IPS-11a (cell line): ENCODE measurements at regions not wholly inside any gene's neighbourhood (a gene's known extent, or its start where the extent isn't known, plus 50 kb on each side); places are given as distances from the start of the nearest gene placed in this dataset.

Experiments used
- H3K4me3 ChIP-seq: one replicate; pipeline ENCODE4 v1.5.1; 2013; ENCODE audit warnings: low read depth, low read length, control low read depth

GRCh38 chr1:187624812-187625545 lies 796.2 kb downstream of the PLA2G4A start:
- no peak overlapping the region for H3K4me3 ChIP-seq

DNA sequence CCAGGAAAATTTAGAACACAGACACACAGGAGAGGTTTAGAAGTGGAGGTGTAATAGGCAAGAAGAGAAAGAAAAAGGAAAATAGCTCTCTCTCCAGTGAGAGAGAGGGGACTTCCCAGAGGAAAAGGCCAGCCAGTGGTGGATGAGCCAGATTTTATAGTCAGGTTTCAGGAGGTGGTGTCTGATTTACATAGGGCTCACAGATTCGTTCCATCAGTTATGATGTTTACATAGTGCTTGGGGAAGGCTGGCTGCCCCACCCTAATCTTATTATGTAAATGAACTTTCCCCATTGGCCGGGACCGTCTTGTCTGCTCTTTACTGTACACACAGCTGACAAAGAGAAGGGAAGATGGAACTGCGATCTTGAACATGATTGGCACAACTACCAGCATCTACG lies 797.3 kb downstream of the PLA2G4A start:
- H3K4me3 ChIP-seq: no peak overlapping the region

DNA sequence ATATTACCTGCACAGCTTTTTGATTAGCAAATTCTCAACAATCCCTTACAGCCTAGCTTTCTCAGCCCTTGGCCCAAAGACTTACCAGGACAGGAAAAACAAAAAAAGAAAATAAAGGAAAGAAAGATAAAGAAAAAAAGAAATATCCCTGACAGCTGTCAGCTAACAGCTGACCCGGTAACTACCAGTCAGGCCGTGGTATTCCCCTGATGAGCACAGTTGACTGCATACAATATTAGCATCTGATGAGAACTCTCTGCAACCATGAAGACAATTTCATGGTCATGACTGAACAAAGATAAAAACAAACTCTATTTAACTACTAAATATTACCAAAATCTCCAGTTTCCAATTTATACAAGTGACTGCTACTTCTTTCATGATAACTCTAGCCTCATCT lies 798.8 kb downstream of the PLA2G4A start:
- no peak overlapping the region for H3K4me3 ChIP-seq

GRCh38 chr1:187629075-187629474 lies 800.3 kb downstream of the PLA2G4A start:
- H3K4me3 ChIP-seq: no peak overlapping the region

- no peak overlapping the region for H3K4me3 ChIP-seq
These were observed 802.1 kb downstream of the PLA2G4A start for GRCh38 chr1:187630653-187631380.

- no peak overlapping the region for H3K4me3 ChIP-seq
These were observed 802.6 kb downstream of the PLA2G4A start for GRCh38 chr1:187631381-187631675.

- H3K4me3 ChIP-seq: no peak overlapping the region
These were observed 803.2 kb downstream of the PLA2G4A start for GRCh38 chr1:187631984-187632383.

DNA sequence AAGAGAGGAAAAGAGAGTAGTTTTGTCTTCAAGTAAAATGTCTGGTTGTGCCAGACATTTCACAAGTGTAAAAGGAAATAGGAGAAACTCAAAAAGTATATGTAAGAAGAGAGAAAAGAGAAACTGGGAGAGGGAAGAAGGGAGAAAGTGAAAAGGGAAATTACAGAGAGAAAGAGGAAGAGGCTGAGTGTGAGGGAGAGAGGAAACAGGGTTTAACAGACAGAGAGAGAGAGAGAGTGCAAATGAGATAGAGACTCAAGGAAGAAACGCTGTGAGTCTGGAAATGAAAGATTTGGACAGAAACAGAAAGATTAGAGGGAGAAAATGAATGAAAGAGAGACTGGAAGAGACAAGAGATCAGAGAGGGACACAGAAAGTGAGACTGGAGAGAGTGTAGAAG lies 806.2 kb downstream of the PLA2G4A start:
- H3K4me3 ChIP-seq: no peak overlapping the region

DNA sequence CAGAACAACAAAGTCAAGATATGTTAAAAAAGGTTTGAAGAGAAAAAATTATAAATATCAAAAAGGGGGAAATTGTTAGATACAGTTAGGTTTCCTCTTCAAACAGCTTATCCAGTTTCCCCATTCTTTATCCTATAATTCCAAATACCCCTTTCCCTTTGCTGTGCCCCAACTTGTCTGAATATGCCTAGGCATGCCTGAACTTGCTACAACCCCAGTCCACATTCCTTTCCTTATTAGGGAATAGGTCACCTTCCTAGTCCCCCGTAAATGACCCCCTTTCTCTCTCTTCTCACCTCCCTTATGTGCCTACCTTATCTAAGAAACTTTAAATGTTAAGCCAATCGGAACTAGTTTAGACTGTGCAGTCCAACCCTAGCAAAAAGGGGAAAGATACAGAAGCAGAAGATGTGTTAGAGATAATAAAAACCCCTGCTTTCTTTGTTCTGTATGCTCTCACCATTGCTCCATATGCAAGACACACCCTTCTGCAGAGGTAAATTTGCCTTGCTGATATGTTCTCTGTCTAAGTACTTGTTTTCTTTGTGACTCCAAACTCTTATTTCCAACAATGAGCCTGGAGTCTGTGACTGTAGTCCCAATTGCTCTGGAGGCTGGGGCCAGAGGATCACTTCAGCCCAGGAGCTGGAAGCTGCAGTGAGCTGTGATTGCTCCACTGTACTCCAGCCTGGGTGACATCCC lies 810.1 kb downstream of the PLA2G4A start:
- H3K4me3 ChIP-seq: no peak overlapping the region

DNA sequence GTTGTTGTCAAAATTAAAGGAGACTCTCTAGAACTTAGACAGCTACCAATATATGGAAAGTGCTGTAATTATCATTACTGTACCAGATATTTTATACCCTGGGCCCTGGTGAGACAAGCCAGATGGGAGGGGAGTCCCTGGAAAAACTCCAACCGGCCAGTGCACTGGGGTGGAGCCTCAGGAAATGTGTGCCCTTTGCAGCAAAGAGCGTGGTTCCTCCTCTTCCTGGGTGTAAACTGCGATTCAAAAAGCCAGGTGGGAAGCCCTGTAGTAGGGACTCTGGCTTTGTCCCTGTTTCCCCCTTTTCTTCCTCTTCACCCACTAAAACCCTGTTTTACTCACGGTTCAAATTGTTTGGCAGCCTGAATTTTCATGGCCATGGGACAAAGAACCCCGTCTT lies 812.3 kb downstream of the PLA2G4A start:
- H3K4me3 ChIP-seq: no peak overlapping the region

- H3K4me3 ChIP-seq: no peak overlapping the region
These were observed 812.7 kb downstream of the PLA2G4A start for GRCh38 chr1:187641463-187641862.

DNA sequence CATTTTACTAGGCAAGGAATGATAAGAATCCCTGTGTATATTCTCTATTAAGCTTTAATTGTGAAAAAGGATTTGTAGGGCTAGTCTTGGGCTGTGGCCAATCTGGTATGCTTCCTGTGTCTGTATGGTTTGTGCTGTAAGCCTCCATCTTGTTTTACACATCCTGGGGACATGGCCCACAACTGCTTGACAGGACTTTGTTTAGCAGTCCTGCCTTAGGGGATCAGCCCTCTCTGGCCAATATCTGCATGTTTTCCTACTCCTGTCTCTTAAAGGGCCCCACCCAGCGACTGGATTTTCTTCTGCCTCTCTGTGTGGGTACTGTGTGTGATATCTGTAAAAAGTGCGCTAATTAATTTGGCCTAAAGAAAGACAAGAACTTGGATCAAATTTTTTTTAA lies 813.2 kb downstream of the PLA2G4A start:
- H3K4me3 ChIP-seq: no peak overlapping the region

- no peak overlapping the region for H3K4me3 ChIP-seq
These were observed 816.9 kb downstream of the PLA2G4A start for GRCh38 chr1:187645651-187646050.

GRCh38 chr1:187646536-187647107 lies 817.9 kb downstream of the PLA2G4A start:
- no peak overlapping the region for H3K4me3 ChIP-seq

GRCh38 chr1:187648091-187648490 lies 819.3 kb downstream of the PLA2G4A start:
- no peak overlapping the region for H3K4me3 ChIP-seq

DNA sequence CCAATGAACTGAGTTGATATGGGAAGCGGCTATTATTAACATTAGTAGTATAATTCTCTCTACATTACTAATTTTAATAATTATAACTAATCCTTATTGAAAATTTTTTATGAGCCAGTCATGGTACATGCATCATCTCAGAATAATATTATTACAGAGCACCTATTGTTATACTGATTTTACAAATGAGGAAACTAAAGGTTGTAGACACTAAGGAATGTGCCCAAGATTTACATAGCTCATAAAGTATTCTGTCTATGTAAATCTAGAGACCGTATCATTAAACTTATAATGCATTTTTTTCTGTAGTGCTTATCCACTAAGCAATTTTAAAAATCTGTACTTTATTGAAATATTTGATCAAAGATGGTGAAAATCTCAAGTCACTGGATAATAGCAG lies 825.9 kb downstream of the PLA2G4A start:
- H3K4me3 ChIP-seq: no peak overlapping the region

DNA sequence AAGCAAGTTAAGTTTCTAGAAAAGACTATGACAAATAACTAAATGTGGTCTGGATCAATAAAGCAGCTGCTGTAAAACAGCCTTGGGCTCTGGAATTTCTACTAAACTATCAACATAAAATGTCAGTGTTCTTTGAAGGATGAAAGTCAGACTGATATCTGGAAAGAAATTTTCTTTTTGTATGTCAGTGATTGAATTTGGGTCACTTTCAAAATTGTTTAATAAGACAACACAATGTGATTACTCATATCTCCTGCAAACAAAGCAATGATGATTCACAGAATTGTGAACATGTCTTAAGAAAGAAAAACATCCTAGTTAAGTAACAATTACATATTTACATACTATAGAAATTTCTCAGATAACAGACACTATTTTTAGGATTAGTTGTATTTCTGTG lies 826.4 kb downstream of the PLA2G4A start:
- H3K4me3 ChIP-seq: no peak overlapping the region

DNA sequence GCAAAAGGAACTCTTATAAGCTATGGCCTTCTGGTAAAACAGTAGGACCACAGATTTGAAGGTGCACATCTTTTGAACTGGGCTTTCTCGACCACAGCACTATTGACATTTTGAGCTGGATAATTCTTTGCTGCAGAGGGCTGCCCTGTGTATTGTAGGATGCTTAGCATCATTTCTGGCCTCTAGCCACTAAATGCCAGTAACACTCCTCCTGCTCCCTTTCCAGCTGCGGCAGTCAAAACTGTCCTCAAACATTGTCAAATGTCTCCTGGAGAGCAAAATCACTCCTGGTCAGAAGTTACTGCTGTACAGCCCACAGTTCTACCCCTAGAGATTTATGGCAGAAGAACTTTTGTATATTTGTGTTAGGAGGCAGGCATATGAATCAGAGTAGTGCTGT lies 836.7 kb downstream of the PLA2G4A start:
- no peak overlapping the region for H3K4me3 ChIP-seq

DNA sequence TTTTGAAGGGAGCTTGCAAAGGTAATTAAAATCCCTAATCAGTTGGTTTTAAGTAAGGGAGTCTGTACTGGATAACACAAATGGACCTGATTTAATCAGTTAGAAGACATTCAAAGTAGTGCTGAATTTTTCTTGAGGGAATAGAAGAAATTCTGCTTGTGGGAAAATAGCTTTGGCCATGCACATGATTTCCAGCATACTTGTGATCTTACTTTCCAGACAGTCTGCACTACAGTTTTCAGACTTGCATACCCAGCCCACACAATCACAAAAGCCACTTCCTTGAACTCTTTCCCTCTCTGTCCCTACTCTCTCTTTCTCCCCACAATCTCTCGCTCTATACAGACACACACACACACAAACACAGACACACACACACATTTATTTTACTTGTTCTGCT lies 852.1 kb downstream of the PLA2G4A start:
- no peak overlapping the region for H3K4me3 ChIP-seq

- no peak overlapping the region for H3K4me3 ChIP-seq
These were observed 853.4 kb downstream of the PLA2G4A start for GRCh38 chr1:187682112-187682511.

GRCh38 chr1:187685333-187685732 lies 856.6 kb downstream of the PLA2G4A start:
- no peak overlapping the region for H3K4me3 ChIP-seq

GRCh38 chr1:187689129-187689528 lies 860.4 kb downstream of the PLA2G4A start:
- H3K4me3 ChIP-seq: no peak overlapping the region
